ENCODE measurements at regions not wholly inside any gene's neighbourhood (a gene's known extent, or its start where the extent isn't known, plus 50 kb on each side); places are given as distances from the start of the nearest gene placed in this dataset.

GRCh38 chr1:191022856-191023255 is 545.2 kb upstream of the BRINP3 start:
- POLR2A ChIA-PET = interaction anchor here (0.5 kb wide), 1 partner anchor 19 kb away, joined by 3 read pairs; no protein-coding TSS in a partner anchor
- Histone ChIP-seq H3K4me2 (ENCODE audit: low read length) (no peak overlapping the region), H3K79me2 (ENCODE audit: insufficient read depth, low read depth, low read length) (no peaks in the 10 kb centered on the region), H3K27ac (ENCODE audit: low read depth, low read length, poor library complexity, severe bottlenecking) (no peak overlapping the region), H2AFZ (ENCODE audit: low read length) (no peak overlapping the region), H3K9me3 (ENCODE audit: low read length) (no peaks in the 10 kb centered on the region), H3K4me3 (ENCODE audit: low read depth, low read length, poor library complexity, severe bottlenecking) (no peak overlapping the region), H3K4me1 (ENCODE audit: insufficient read depth, low read length, poor library complexity, severe bottlenecking) (no peaks in the 10 kb centered on the region), H4K20me1 (ENCODE audit: insufficient read depth, low read length) (no peaks in the 10 kb centered on the region), H3K36me3 (ENCODE audit: insufficient read depth, low read length) (no peaks in the 10 kb centered on the region), H3K9me2 (ENCODE audit: insufficient read depth, low read length) (no peaks in the 10 kb centered on the region)
- TF ChIP-seq EZH2phosphoT487 (IDR thresholded peaks at IDR 0.05; ENCODE audit: borderline replicate concordance, low read depth, low read length) (no peak), CTCF (conservative IDR thresholded peaks at IDR 0.05; ENCODE audit: low read length) (no peak)
- BruUV-seq (replicated peaks) = no TSS peak
- DNase-seq (ENCODE audit: low spot score) = no peak
- intact Hi-C loops (cut with micrococcal nuclease; ENCODE audit: unreplicated experiment) = no loop called here
- CTCF ChIA-PET (ENCODE audit: unreplicated experiment) = no interaction called here

- H3K9me2 ChIP-seq (ENCODE audit: insufficient read depth, low read length) = no peaks in the 10 kb centered on the region
- CTCF ChIA-PET (ENCODE audit: unreplicated experiment) = no interaction called here
- POLR2A ChIA-PET = no interaction called here
- no peaks in the 10 kb centered on the region for H3K36me3 ChIP-seq (ENCODE audit: insufficient read depth, low read length)
- H3K79me2 ChIP-seq (ENCODE audit: insufficient read depth, low read depth, low read length) = no peaks in the 10 kb centered on the region
- no peak for DNase-seq (ENCODE audit: low spot score)
- H3K4me3 ChIP-seq (ENCODE audit: low read depth, low read length, poor library complexity, severe bottlenecking) = no peak overlapping the region
- H3K4me2 ChIP-seq (ENCODE audit: low read length) = no peak overlapping the region
- no peaks in the 10 kb centered on the region for H3K9me3 ChIP-seq (ENCODE audit: low read length)
- no TSS peak for BruUV-seq (replicated peaks)
- intact Hi-C loops (cut with micrococcal nuclease; ENCODE audit: unreplicated experiment) = no loop called here
- H4K20me1 ChIP-seq (ENCODE audit: insufficient read depth, low read length) = no peaks in the 10 kb centered on the region
- no peak for TF ChIP-seq EZH2phosphoT487 (IDR thresholded peaks at IDR 0.05; ENCODE audit: borderline replicate concordance, low read depth, low read length)
- TF ChIP-seq CTCF (conservative IDR thresholded peaks at IDR 0.05; ENCODE audit: low read length) = no peak
- H3K4me1 ChIP-seq (ENCODE audit: insufficient read depth, low read length, poor library complexity, severe bottlenecking) = no peaks in the 10 kb centered on the region
- no peak overlapping the region for H2AFZ ChIP-seq (ENCODE audit: low read length)
- H3K27ac ChIP-seq (ENCODE audit: low read depth, low read length, poor library complexity, severe bottlenecking) = no peak overlapping the region
Observed at GRCh38 chr1:191025896-191026642, 548.4 kb upstream of the BRINP3 start.

GRCh38 chr1:191026828-191027227 is 549.2 kb upstream of the BRINP3 start:
- Histone ChIP-seq H3K36me3 (ENCODE audit: insufficient read depth, low read length) (no peaks in the 10 kb centered on the region), H2AFZ (ENCODE audit: low read length) (no peak overlapping the region), H4K20me1 (ENCODE audit: insufficient read depth, low read length) (no peaks in the 10 kb centered on the region), H3K4me3 (ENCODE audit: low read depth, low read length, poor library complexity, severe bottlenecking) (no peak overlapping the region), H3K4me1 (ENCODE audit: insufficient read depth, low read length, poor library complexity, severe bottlenecking) (no peaks in the 10 kb centered on the region), H3K4me2 (ENCODE audit: low read length) (no peak overlapping the region), H3K9me2 (ENCODE audit: insufficient read depth, low read length) (no peaks in the 10 kb centered on the region), H3K27ac (ENCODE audit: low read depth, low read length, poor library complexity, severe bottlenecking) (no peak overlapping the region), H3K9me3 (ENCODE audit: low read length) (no peaks in the 10 kb centered on the region), H3K79me2 (ENCODE audit: insufficient read depth, low read depth, low read length) (no peaks in the 10 kb centered on the region)
- CTCF ChIA-PET (ENCODE audit: unreplicated experiment) = no interaction called here
- no peak for DNase-seq (ENCODE audit: low spot score)
- POLR2A ChIA-PET = no interaction called here
- TF ChIP-seq CTCF (conservative IDR thresholded peaks at IDR 0.05; ENCODE audit: low read length) (no peak), EZH2phosphoT487 (IDR thresholded peaks at IDR 0.05; ENCODE audit: borderline replicate concordance, low read depth, low read length) (no peak)
- intact Hi-C loops (cut with micrococcal nuclease; ENCODE audit: unreplicated experiment) = no loop called here
- no TSS peak for BruUV-seq (replicated peaks)

Data from OCI-LY7 (cell line).